Mesothelial cell of epicardium (in vitro differentiated cells): ENCODE measurements at regions not wholly inside any gene's neighbourhood (a gene's known extent, or its start where the extent isn't known, plus 50 kb on each side); places are given as distances from the start of the nearest gene placed in this dataset.

Source experiments
- DNase-seq, 2 experiments: peaks; one replicate each; pipeline ENCODE4 v3.0.0; 2021; ENCODE audit warnings: low spot score in 2 of 2; ENCODE audit not compliant: unreplicated experiment in 2 of 2
- H3K27ac Mint-ChIP-seq: 2 replicates; pipeline ENCODE4 v1.8.0; 2021; ENCODE audit warnings: mixed read lengths
- H3K27me3 Mint-ChIP-seq: 2 replicates; pipeline ENCODE4 v1.8.0; 2021; ENCODE audit warnings: low read depth, mixed read lengths
- H3K36me3 Mint-ChIP-seq: 2 replicates; pipeline ENCODE4 v1.8.0; 2021; ENCODE audit warnings: mixed read lengths
- H3K4me1 Mint-ChIP-seq: 2 replicates; pipeline ENCODE4 v1.8.0; 2021; ENCODE audit warnings: mixed read lengths
- H3K4me3 Mint-ChIP-seq: 2 replicates; pipeline ENCODE4 v1.8.0; 2021; ENCODE audit warnings: mild to moderate bottlenecking, moderate library complexity, mixed read lengths
- H3K9me3 Mint-ChIP-seq: 2 replicates; pipeline ENCODE4 v1.8.0; 2021; ENCODE audit warnings: mixed read lengths
- TF ChIP-seq, protein P1 (sequence below): fragments of 200-600 bp; sonication (generic); IDR thresholded peaks from one replicate; pipeline ENCODE4 v1.5.0; 2021; ENCODE audit warnings: antibody characterized with exemption; ENCODE audit not compliant: unreplicated experiment

DNA sequence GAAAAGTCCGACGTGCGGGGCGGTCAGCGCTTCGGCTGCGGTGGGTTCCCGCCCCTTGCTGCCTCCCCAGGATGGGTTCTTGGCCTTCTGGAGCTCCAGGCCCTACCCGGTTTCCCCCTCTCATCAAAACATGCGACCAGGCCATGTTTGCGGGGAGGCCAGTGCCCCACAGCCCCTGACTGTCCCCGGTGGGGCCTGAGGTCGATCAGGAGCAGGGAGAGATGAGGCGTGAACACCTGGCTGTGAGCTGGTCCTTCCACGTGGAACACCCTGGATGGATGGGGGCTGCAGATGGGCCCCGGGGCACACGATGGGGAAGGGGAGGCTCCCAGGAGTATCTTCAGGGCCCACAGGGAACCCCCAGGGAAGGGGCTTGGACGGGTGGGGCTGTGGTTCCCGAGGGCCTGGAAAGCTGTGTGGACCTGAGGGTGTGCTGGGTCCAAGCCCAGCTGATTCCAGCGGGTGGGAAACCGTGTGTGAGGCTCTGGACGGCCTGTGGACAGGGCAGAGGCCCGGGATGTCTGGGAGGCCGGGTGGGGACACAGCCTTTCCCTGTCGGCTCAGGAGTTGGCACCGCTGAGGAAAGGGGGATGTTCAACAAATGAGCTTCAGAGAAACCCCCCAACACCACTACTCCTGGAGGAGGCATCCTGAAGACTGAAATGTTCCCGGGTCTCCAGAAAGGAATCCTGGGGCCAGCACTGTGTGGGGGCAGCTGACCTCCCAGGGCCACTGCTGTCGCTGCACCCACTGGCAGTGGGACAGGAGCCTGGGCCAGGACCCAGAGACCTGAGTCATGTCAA lies 187.0 kb upstream of the C14orf180 start:
- peaks cover 1% of the 10 kb centered on the region for H3K36me3 Mint-ChIP-seq
- H3K27ac Mint-ChIP-seq: no peak overlapping the region
- H3K9me3 Mint-ChIP-seq: peaks cover 9% of the 10 kb centered on the region
- H3K27me3 Mint-ChIP-seq: peaks cover 16% of the 10 kb centered on the region
- H3K4me1 Mint-ChIP-seq: no peaks in the 10 kb centered on the region
- DNase-seq: no peak
- H3K4me3 Mint-ChIP-seq: no peak overlapping the region
- TF ChIP-seq, protein P1, sequence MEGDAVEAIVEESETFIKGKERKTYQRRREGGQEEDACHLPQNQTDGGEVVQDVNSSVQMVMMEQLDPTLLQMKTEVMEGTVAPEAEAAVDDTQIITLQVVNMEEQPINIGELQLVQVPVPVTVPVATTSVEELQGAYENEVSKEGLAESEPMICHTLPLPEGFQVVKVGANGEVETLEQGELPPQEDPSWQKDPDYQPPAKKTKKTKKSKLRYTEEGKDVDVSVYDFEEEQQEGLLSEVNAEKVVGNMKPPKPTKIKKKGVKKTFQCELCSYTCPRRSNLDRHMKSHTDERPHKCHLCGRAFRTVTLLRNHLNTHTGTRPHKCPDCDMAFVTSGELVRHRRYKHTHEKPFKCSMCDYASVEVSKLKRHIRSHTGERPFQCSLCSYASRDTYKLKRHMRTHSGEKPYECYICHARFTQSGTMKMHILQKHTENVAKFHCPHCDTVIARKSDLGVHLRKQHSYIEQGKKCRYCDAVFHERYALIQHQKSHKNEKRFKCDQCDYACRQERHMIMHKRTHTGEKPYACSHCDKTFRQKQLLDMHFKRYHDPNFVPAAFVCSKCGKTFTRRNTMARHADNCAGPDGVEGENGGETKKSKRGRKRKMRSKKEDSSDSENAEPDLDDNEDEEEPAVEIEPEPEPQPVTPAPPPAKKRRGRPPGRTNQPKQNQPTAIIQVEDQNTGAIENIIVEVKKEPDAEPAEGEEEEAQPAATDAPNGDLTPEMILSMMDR: no peak

GRCh38 chr14:104393199-104393897 lies 186.2 kb upstream of the C14orf180 start:
- TF ChIP-seq, protein P1: no peak
- H3K4me3 Mint-ChIP-seq: no peak overlapping the region
- no peak overlapping the region for H3K27ac Mint-ChIP-seq
- H3K4me1 Mint-ChIP-seq: no peaks in the 10 kb centered on the region
- peaks cover 16% of the 10 kb centered on the region for H3K27me3 Mint-ChIP-seq
- H3K9me3 Mint-ChIP-seq: peaks cover 16% of the 10 kb centered on the region
- no peak for DNase-seq
- H3K36me3 Mint-ChIP-seq: peaks cover 3% of the 10 kb centered on the region

- H3K36me3 Mint-ChIP-seq: peaks cover 3% of the 10 kb centered on the region
- no peak for DNase-seq
- peaks cover 17% of the 10 kb centered on the region for H3K9me3 Mint-ChIP-seq
- H3K4me1 Mint-ChIP-seq: no peaks in the 10 kb centered on the region
- TF ChIP-seq, protein P1: no peak
- no peak overlapping the region for H3K27ac Mint-ChIP-seq
- H3K27me3 Mint-ChIP-seq: peaks cover 16% of the 10 kb centered on the region
- H3K4me3 Mint-ChIP-seq: no peak overlapping the region
Measured at GRCh38 chr14:104393898-104394381, 185.6 kb upstream of the C14orf180 start.

DNA sequence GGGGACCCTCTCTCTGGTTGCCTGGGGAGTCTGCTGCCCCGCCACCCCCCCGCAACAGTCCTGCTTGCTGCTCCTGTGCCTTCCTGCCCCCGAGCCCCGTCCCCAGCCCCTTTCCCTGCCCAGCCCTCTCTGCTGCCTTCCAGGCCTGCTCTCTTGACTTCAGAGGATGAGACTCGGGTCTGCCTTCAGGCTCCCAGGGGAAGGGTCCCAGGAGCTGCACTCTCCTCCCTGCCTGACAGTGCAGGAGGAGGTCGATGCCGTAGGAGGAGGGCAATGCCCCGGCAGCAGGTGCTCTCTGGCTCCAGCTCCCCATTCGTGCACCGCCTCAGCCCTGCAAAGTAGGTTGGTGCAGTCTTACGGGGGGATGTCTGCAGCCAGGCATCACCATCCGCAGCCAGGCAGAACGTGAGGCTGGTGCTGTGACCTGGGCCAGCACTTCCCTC lies 185.1 kb upstream of the C14orf180 start:
- Mint-ChIP-seq H3K36me3 (peaks cover 3% of the 10 kb centered on the region), H3K4me3 (no peak overlapping the region), H3K27ac (no peak overlapping the region), H3K4me1 (no peaks in the 10 kb centered on the region), H3K9me3 (peaks cover 22% of the 10 kb centered on the region), H3K27me3 (peaks cover 16% of the 10 kb centered on the region)
- TF ChIP-seq, protein P1: no peak
- no peak for DNase-seq

DNA sequence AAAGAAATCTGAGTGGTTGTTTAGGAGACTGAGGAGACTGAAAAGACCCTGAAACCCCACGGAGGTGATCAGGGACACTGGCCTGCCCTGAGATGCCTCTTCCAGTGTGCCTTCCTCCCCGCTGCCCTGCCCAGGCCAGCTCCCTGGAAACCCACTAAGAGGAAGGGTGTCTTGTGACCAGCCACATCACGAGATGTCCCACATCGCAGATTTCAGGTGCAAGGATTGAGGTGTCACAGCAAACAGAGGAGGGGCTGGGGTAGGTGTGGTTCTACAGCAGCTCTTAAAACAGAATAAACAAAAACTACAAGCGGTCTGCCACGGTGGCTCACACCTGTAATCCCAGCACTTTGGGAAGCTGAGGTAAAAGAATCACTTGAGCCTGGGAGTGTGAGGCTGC lies 184.3 kb upstream of the C14orf180 start:
- Mint-ChIP-seq H3K27ac (no peak overlapping the region), H3K4me1 (no peaks in the 10 kb centered on the region), H3K27me3 (peaks cover 20% of the 10 kb centered on the region), H3K36me3 (peaks cover 3% of the 10 kb centered on the region), H3K9me3 (peaks cover 28% of the 10 kb centered on the region), H3K4me3 (no peak overlapping the region)
- TF ChIP-seq, protein P1: no peak
- DNase-seq: no peak
